Lower lobe of right lung (tissue), 2 donors: ENCODE measurements at regions not wholly inside any gene's neighbourhood (a gene's known extent, or its start where the extent isn't known, plus 50 kb on each side); places are given as distances from the start of the nearest gene placed in this dataset.

Source experiments
- ATAC-seq, 2 donors: fragments of 200-7000 bp; cut with Tn5 transposase; one replicate each; pipeline ENCODE4 v1.9.1; 2020 to 2022; ENCODE audit warnings: mild to moderate bottlenecking in 2 of 2, moderate library complexity in 2 of 2
- DNase-seq: peaks from one replicate; pipeline ENCODE4 v3.0.0-alpha.2; 2020
- H3K27ac ChIP-seq: fragments of 200-600 bp; one replicate; pipeline ENCODE4 v1.8.0; 2022
- H3K27me3 ChIP-seq: fragments of 200-600 bp; one replicate; pipeline ENCODE4 v1.8.0; 2022; ENCODE audit warnings: low read depth
- H3K36me3 ChIP-seq: fragments of 200-600 bp; one replicate; pipeline ENCODE4 v1.8.0; 2022; ENCODE audit warnings: mild to moderate bottlenecking
- H3K4me1 ChIP-seq: fragments of 200-600 bp; one replicate; pipeline ENCODE4 v1.8.0; 2022
- H3K4me3 ChIP-seq: fragments of 200-600 bp; one replicate; pipeline ENCODE4 v1.8.0; 2022; ENCODE audit warnings: mild to moderate bottlenecking
- H3K9me3 ChIP-seq: fragments of 200-600 bp; one replicate; pipeline ENCODE4 v1.8.0; 2022
- CTCF ChIP-seq: fragments of 200-600 bp; IDR thresholded peaks from one replicate; pipeline ENCODE4 v1.8.0; 2022; ENCODE audit warnings: antibody characterized with exemption, mild to moderate bottlenecking
- intact Hi-C: fragments of 100-400 bp; cut with DNase I; formaldehyde crosslinking; loops from one replicate; pipeline ENCODE4 v1.11.0; 2022
- donor health status: DM: no; HTN: yes; CAD: no; lungs with severe emphysema.

DNA sequence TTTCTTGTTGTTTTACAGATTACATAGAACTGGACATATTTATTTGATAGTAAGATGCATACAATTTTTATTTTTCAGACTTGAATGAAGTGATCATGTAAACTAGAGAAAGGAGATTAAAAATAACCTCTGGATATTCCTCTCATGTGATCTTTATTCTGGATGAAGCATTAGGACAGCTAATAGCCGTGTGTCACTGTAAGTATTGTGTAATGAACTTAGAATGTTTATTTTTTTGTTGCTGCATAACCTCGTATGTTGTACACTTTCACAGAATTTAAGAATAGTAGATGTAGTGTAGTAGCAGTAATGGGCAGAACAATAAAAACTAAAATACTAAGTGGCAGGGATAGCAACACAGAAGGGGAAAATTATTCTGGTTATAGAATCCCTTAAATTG, 2094.5 kb upstream of the TENM3 start:
- no peaks in the 10 kb centered on the region for H3K27me3 ChIP-seq
- H3K9me3 ChIP-seq = no peaks in the 10 kb centered on the region
- no peaks in the 10 kb centered on the region for H3K36me3 ChIP-seq
- DNase-seq (no peak), ATAC-seq (no peak)
- no peaks in the 10 kb centered on the region for H3K4me1 ChIP-seq
- H3K27ac ChIP-seq = no peak overlapping the region
- intact Hi-C loops = no loop called here
- no peak for TF ChIP-seq CTCF
- H3K4me3 ChIP-seq = no peak overlapping the region

GRCh38 chr4:180150818-180151217, 2092.4 kb upstream of the TENM3 start:
- TF ChIP-seq CTCF = no peak
- H3K36me3 ChIP-seq = no peaks in the 10 kb centered on the region
- H3K27me3 ChIP-seq = no peaks in the 10 kb centered on the region
- no peak overlapping the region for H3K4me3 ChIP-seq
- ATAC-seq (no peak), DNase-seq (no peak)
- H3K4me1 ChIP-seq = no peaks in the 10 kb centered on the region
- no peaks in the 10 kb centered on the region for H3K9me3 ChIP-seq
- no peak overlapping the region for H3K27ac ChIP-seq
- intact Hi-C loops = no loop called here

DNA sequence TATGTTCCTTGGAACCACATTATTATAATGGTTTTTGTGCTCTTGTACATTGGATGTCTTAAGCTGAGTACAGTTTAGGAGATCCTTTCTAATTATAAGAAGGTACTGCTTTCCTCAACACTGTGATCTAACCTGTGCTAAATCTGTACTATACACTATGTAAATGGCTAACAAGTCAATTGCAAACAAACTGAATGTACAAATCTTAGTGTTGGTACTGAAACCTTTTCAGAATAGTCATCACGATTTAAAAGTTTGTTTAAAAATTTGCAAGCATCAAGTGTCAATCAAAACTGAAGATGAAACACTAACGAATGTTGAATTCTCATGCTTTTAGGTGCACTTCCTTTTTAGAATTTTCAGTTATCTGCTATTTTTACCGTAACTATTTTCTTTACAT, 2090.4 kb upstream of the TENM3 start:
- no peak for ATAC-seq
- no peaks in the 10 kb centered on the region for H3K27me3 ChIP-seq
- H3K27ac ChIP-seq = no peak overlapping the region
- no peak overlapping the region for H3K4me3 ChIP-seq
- no peak for TF ChIP-seq CTCF
- no peaks in the 10 kb centered on the region for H3K36me3 ChIP-seq
- intact Hi-C loops = no loop called here
- no peak for DNase-seq
- H3K9me3 ChIP-seq = no peaks in the 10 kb centered on the region
- H3K4me1 ChIP-seq = no peaks in the 10 kb centered on the region

- Histone ChIP-seq H3K4me3 (no peak overlapping the region), H3K9me3 (no peaks in the 10 kb centered on the region), H3K4me1 (no peaks in the 10 kb centered on the region), H3K27me3 (no peaks in the 10 kb centered on the region), H3K36me3 (no peaks in the 10 kb centered on the region), H3K27ac (no peak overlapping the region)
- intact Hi-C loops = no loop called here
- ATAC-seq (no peak), DNase-seq (no peak)
- no peak for TF ChIP-seq CTCF
Measured at GRCh38 chr4:180153587-180153986, 2089.6 kb upstream of the TENM3 start.

DNA sequence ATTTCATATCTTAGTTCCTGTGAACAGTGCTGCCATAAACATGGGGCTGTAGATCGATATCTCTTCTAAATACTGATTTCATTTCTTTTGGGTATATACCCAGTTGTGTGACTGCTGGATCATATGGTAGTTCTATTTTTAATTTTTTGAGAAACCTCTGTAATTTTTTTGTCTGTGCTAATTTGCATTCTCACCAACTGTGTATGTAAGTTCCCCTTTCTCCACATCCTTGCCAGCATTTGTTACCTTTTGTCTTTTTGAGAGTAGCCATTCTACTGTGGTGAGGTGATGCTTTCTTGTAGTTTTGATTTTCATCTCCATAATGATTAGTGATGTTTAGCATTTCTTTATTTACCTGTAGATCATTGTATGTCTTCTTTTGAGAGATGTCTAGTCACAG, 2086.5 kb upstream of the TENM3 start:
- Histone ChIP-seq H3K4me3 (no peak overlapping the region), H3K9me3 (no peaks in the 10 kb centered on the region), H3K4me1 (no peaks in the 10 kb centered on the region), H3K27me3 (no peaks in the 10 kb centered on the region), H3K27ac (no peak overlapping the region), H3K36me3 (no peaks in the 10 kb centered on the region)
- no peak for TF ChIP-seq CTCF
- intact Hi-C loops = no loop called here
- ATAC-seq (no peak), DNase-seq (no peak)
